Activated CD4-positive, alpha-beta T cell treated with anti-CD3 and anti-CD28 coated beads for 36 hours (primary cell): ENCODE measurements at regions not wholly inside any gene's neighbourhood (a gene's known extent, or its start where the extent isn't known, plus 50 kb on each side); places are given as distances from the start of the nearest gene placed in this dataset.
A peak's percentile ranks its signal among the peaks of the same experiment; 100 is the strongest.

Experiments
- ATAC-seq: fragments of 200-7000 bp; cut with Tn5 transposase; one replicate; pipeline ENCODE4 v1.10.0; 2021; ENCODE audit warnings: mild to moderate bottlenecking, moderate library complexity
- CTCF ChIA-PET: fragments of 350-600 bp; sonication (Branson Sonifier 250); formaldehyde crosslinking; loops from one replicate; lab custom pipeline; 2021; ENCODE audit warnings: antibody characterized with exemption; lab: Charles Lee
- POLR2A ChIA-PET: fragments of 350-600 bp; sonication (Branson Sonifier 250); formaldehyde crosslinking; loops from one replicate; lab custom pipeline; 2021; ENCODE audit warnings: antibody characterized with exemption, inconsistent platforms; lab: Charles Lee
- DNase-seq: peaks from one replicate; pipeline ENCODE4 v3.0.0-alpha.2; 2020
- H3K27ac Mint-ChIP-seq: one replicate; pipeline ENCODE4 v1.8.0; 2021; ENCODE audit warnings: mixed read lengths
- H3K27me3 Mint-ChIP-seq: one replicate; pipeline ENCODE4 v1.8.0; 2021; ENCODE audit warnings: mixed read lengths
- H3K36me3 Mint-ChIP-seq: one replicate; pipeline ENCODE4 v1.8.0; 2021; ENCODE audit warnings: low read depth, mixed read lengths
- H3K4me1 Mint-ChIP-seq: one replicate; pipeline ENCODE4 v1.8.0; 2021; ENCODE audit warnings: mixed read lengths
- H3K4me3 Mint-ChIP-seq: one replicate; pipeline ENCODE4 v1.8.0; 2021; ENCODE audit warnings: mild to moderate bottlenecking, moderate library complexity, mixed read lengths
- H3K9me3 Mint-ChIP-seq: one replicate; pipeline ENCODE4 v1.8.0; 2021; ENCODE audit warnings: low read depth, mixed read lengths
- intact Hi-C, 2 experiments: fragments of 100-400 bp; cut with DNase I in 1 of 2; cut with micrococcal nuclease in 1 of 2; formaldehyde crosslinking; loops; one replicate each; pipeline versions ENCODE4 v1.14.2 to v1.15.1; 2022 to 2024; cut with DNase I, micrococcal nuclease

- Mint-ChIP-seq H3K4me3 (no peak overlapping the region), H3K9me3 (no peaks in the 10 kb centered on the region), H3K36me3 (no peaks in the 10 kb centered on the region), H3K27me3 (no peaks in the 10 kb centered on the region), H3K4me1 (peaks cover 12% of the 10 kb centered on the region), H3K27ac (no peak overlapping the region)
- ChIA-PET POLR2A (no interaction called here), CTCF (interaction anchor here (0.5 to 1.3 kb wide), 6 partner anchors 12 to 104 kb away, joined by 3 to 4 read pairs (median 3); partner anchors contain the start of gene CCDC184)
- intact Hi-C loops: loop anchor here in 1 of 2 experiments (10.0 kb wide), 1 partner anchor 168 kb away; no protein-coding TSS in a partner anchor
- ATAC-seq (peak; percentile 49), DNase-seq (peak; percentile 30)
Measured at GRCh38 chr12:48286665-48287064, 64.1 kb downstream of the ZNF641 start.

- Mint-ChIP-seq H3K9me3 (no peaks in the 10 kb centered on the region), H3K27me3 (no peaks in the 10 kb centered on the region), H3K4me1 (peaks cover 12% of the 10 kb centered on the region), H3K27ac (peak overlapping the region; percentile 66), H3K4me3 (no peak overlapping the region), H3K36me3 (no peaks in the 10 kb centered on the region)
- ChIA-PET POLR2A (no interaction called here), CTCF (interaction anchor here (0.5 to 1.3 kb wide), 6 partner anchors 12 to 322 kb away, joined by 3 to 4 read pairs (median 3); partner anchors contain the start of gene CCDC184)
- peak; percentile 85 for ATAC-seq
- DNase-seq: peak; percentile 37
- intact Hi-C loops: loop anchor here in 1 of 2 experiments (10.0 kb wide), 1 partner anchor 169 kb away; no protein-coding TSS in a partner anchor
Measured at GRCh38 chr12:48285751-48286650, 64.7 kb downstream of the ZNF641 start.

- CTCF ChIA-PET: interaction anchor here (0.9 to 1.4 kb wide), 2 partner anchors 54 to 336 kb away, joined by 3 to 4 read pairs; no protein-coding TSS in a partner anchor
- intact Hi-C loops: loop anchor here in 1 of 2 experiments (10.0 kb wide), 1 partner anchor 173 kb away; no protein-coding TSS in a partner anchor
- POLR2A ChIA-PET: no interaction called here
Measured at GRCh38 chr12:48281811-48282210, 68.9 kb downstream of the ZNF641 start.

GRCh38 chr12:48280572-48280971, 70.1 kb downstream of the ZNF641 start:
- Mint-ChIP-seq H3K9me3 (peaks cover 7% of the 10 kb centered on the region), H3K27ac (no peak overlapping the region), H3K27me3 (peaks cover 3% of the 10 kb centered on the region), H3K36me3 (peaks cover 6% of the 10 kb centered on the region), H3K4me1 (peaks cover under 1% of the 10 kb centered on the region), H3K4me3 (no peak overlapping the region)
- ChIA-PET CTCF (interaction anchor here (1.0 to 1.2 kb wide), 2 partner anchors 14 to 17 kb away, joined by 3 to 4 read pairs; no protein-coding TSS in a partner anchor), POLR2A (no interaction called here)
- no peak for DNase-seq
- intact Hi-C loops: loop anchor here in 1 of 2 experiments (10.0 kb wide), 1 partner anchor 174 kb away; no protein-coding TSS in a partner anchor
- ATAC-seq: no peak

More at GRCh38 chr12:48281811-48282210, 68.9 kb downstream of the ZNF641 start:
- H3K4me3 Mint-ChIP-seq: no peak overlapping the region
- ATAC-seq (no peak), DNase-seq (no peak)
- H3K27me3 Mint-ChIP-seq: peaks cover 3% of the 10 kb centered on the region
- H3K4me1 Mint-ChIP-seq: peaks cover 12% of the 10 kb centered on the region
- H3K36me3 Mint-ChIP-seq: no peaks in the 10 kb centered on the region
- H3K27ac Mint-ChIP-seq: no peak overlapping the region
- H3K9me3 Mint-ChIP-seq: peaks cover under 1% of the 10 kb centered on the region

GRCh38 chr12:48279601-48280000, 71.1 kb downstream of the ZNF641 start:
- Mint-ChIP-seq H3K4me3 (no peak overlapping the region), H3K36me3 (peaks cover 10% of the 10 kb centered on the region), H3K27me3 (peaks cover 8% of the 10 kb centered on the region), H3K4me1 (no peaks in the 10 kb centered on the region), H3K9me3 (peaks cover 11% of the 10 kb centered on the region), H3K27ac (no peak overlapping the region)
- POLR2A ChIA-PET: no interaction called here
- ATAC-seq (no peak), DNase-seq (no peak)
- intact Hi-C loops: no loop called here
- CTCF ChIA-PET: interaction anchor here (0.9 to 1.2 kb wide), 3 partner anchors 15 to 339 kb away, joined by 3 to 4 read pairs (median 4); no protein-coding TSS in a partner anchor

- Mint-ChIP-seq H3K36me3 (peaks cover 10% of the 10 kb centered on the region), H3K27me3 (peaks cover 9% of the 10 kb centered on the region), H3K4me1 (no peaks in the 10 kb centered on the region), H3K9me3 (peaks cover 11% of the 10 kb centered on the region), H3K27ac (no peak overlapping the region), H3K4me3 (no peak overlapping the region)
- ChIA-PET POLR2A (no interaction called here), CTCF (interaction anchor here (0.9 kb wide), 1 partner anchor 339 kb away, joined by 4 read pairs; no protein-coding TSS in a partner anchor)
- intact Hi-C loops: no loop called here
- no peak for DNase-seq
- ATAC-seq: no peak
Measured at GRCh38 chr12:48279101-48279500, 71.6 kb downstream of the ZNF641 start.

- DNase-seq (no peak), ATAC-seq (no peak)
- Mint-ChIP-seq H3K27ac (no peak overlapping the region), H3K9me3 (peaks cover 11% of the 10 kb centered on the region), H3K27me3 (peaks cover 16% of the 10 kb centered on the region), H3K4me3 (no peak overlapping the region), H3K4me1 (no peaks in the 10 kb centered on the region), H3K36me3 (peaks cover 10% of the 10 kb centered on the region)
- CTCF ChIA-PET: no interaction called here
- POLR2A ChIA-PET: no interaction called here
- intact Hi-C loops: no loop called here
Measured at GRCh38 chr12:48276621-48277020, 73.5 kb upstream of the OR10AD1 start.

- ATAC-seq: no peak
- no peaks in the 10 kb centered on the region for H3K4me1 Mint-ChIP-seq
- no peaks in the 10 kb centered on the region for H3K36me3 Mint-ChIP-seq
- peaks cover 12% of the 10 kb centered on the region for H3K27me3 Mint-ChIP-seq
- intact Hi-C loops: no loop called here
- H3K27ac Mint-ChIP-seq: no peak overlapping the region
- CTCF ChIA-PET: no interaction called here
- DNase-seq: no peak
- peaks cover 1% of the 10 kb centered on the region for H3K9me3 Mint-ChIP-seq
- POLR2A ChIA-PET: no interaction called here
- no peak overlapping the region for H3K4me3 Mint-ChIP-seq
Measured at GRCh38 chr12:48266826-48267225, 63.7 kb upstream of the OR10AD1 start.

GRCh38 chr12:48265777-48266176, 62.7 kb upstream of the OR10AD1 start:
- peaks cover 12% of the 10 kb centered on the region for H3K27me3 Mint-ChIP-seq
- CTCF ChIA-PET: no interaction called here
- H3K27ac Mint-ChIP-seq: no peak overlapping the region
- POLR2A ChIA-PET: no interaction called here
- DNase-seq: no peak
- no peak overlapping the region for H3K4me3 Mint-ChIP-seq
- no peaks in the 10 kb centered on the region for H3K36me3 Mint-ChIP-seq
- no peak for ATAC-seq
- intact Hi-C loops: no loop called here
- peaks cover 1% of the 10 kb centered on the region for H3K9me3 Mint-ChIP-seq
- no peaks in the 10 kb centered on the region for H3K4me1 Mint-ChIP-seq

- H3K4me3 Mint-ChIP-seq: no peak overlapping the region
- intact Hi-C loops: no loop called here
- H3K27ac Mint-ChIP-seq: no peak overlapping the region
- DNase-seq (no peak), ATAC-seq (no peak)
- H3K27me3 Mint-ChIP-seq: peaks cover 11% of the 10 kb centered on the region
- no peaks in the 10 kb centered on the region for H3K36me3 Mint-ChIP-seq
- CTCF ChIA-PET: no interaction called here
- POLR2A ChIA-PET: no interaction called here
- H3K4me1 Mint-ChIP-seq: no peaks in the 10 kb centered on the region
- peaks cover 1% of the 10 kb centered on the region for H3K9me3 Mint-ChIP-seq
Measured at GRCh38 chr12:48263617-48264016, 60.5 kb upstream of the OR10AD1 start.

- DNase-seq (no peak), ATAC-seq (no peak)
- ChIA-PET POLR2A (no interaction called here), CTCF (no interaction called here)
- Mint-ChIP-seq H3K4me1 (no peaks in the 10 kb centered on the region), H3K36me3 (no peaks in the 10 kb centered on the region), H3K9me3 (no peaks in the 10 kb centered on the region), H3K27ac (no peak overlapping the region), H3K27me3 (peaks cover 9% of the 10 kb centered on the region), H3K4me3 (no peak overlapping the region)
- intact Hi-C loops: no loop called here
Measured at GRCh38 chr12:48261773-48262172, 58.7 kb upstream of the OR10AD1 start.
